Endodermal cell (in vitro differentiated cells): ENCODE measurements at regions not wholly inside any gene's neighbourhood (a gene's known extent, or its start where the extent isn't known, plus 50 kb on each side); places are given as distances from the start of the nearest gene placed in this dataset.

ENCODE experiments used
- DNase-seq: peaks from one replicate; pipeline ENCODE4 v3.0.0-alpha.2; 2017
- H3K27ac ChIP-seq: 2 replicates; pipeline ENCODE4 v1.5.1; 2013; ENCODE audit warnings: mild to moderate bottlenecking, low read depth, low read length, moderate library complexity
- H3K27me3 ChIP-seq: 2 replicates; pipeline ENCODE4 v1.6.1; 2013; ENCODE audit warnings: mild to moderate bottlenecking, low read length, moderate library complexity; ENCODE audit not compliant: insufficient read depth, control insufficient read depth, poor library complexity, severe bottlenecking
- H3K36me3 ChIP-seq: 2 replicates; pipeline ENCODE4 v1.7.0; 2013; ENCODE audit warnings: mild to moderate bottlenecking, low read length, moderate library complexity; ENCODE audit not compliant: control insufficient read depth, insufficient read depth
- H3K4me1 ChIP-seq: one replicate; pipeline ENCODE4 v1.7.0; 2013; ENCODE audit warnings: low read length; ENCODE audit not compliant: control insufficient read depth, insufficient read depth
- H3K4me3 ChIP-seq: 2 replicates; pipeline ENCODE4 v1.5.1; 2013; ENCODE audit warnings: mild to moderate bottlenecking, low read length, moderate library complexity
- H3K9ac ChIP-seq: 2 replicates; pipeline ENCODE4 v1.6.1; 2013; ENCODE audit warnings: mild to moderate bottlenecking, low read length, moderate library complexity; ENCODE audit not compliant: poor library complexity, severe bottlenecking; ENCODE audit errors: extremely low read depth
- H3K9me3 ChIP-seq: 2 replicates; pipeline ENCODE4 v1.6.1; 2013; ENCODE audit warnings: mild to moderate bottlenecking, low read length, moderate library complexity; ENCODE audit not compliant: control insufficient read depth
- H3K27ac Mint-ChIP-seq: 2 replicates; pipeline ENCODE4 v1.8.0; 2020; ENCODE audit warnings: mixed read lengths
- H3K27me3 Mint-ChIP-seq: 2 replicates; pipeline ENCODE4 v1.8.0; 2021; ENCODE audit warnings: mild to moderate bottlenecking, mixed read lengths; ENCODE audit not compliant: insufficient read depth
- H3K36me3 Mint-ChIP-seq: 2 replicates; pipeline ENCODE4 v1.8.0; 2020; ENCODE audit warnings: low read depth, mixed read lengths
- H3K4me1 Mint-ChIP-seq: 2 replicates; pipeline ENCODE4 v1.8.0; 2020; ENCODE audit warnings: mixed read lengths
- H3K4me3 Mint-ChIP-seq: 2 replicates; pipeline ENCODE4 v1.8.0; 2020; ENCODE audit warnings: mild to moderate bottlenecking, moderate library complexity, mixed read lengths
- H3K9me3 Mint-ChIP-seq: 2 replicates; pipeline ENCODE4 v1.8.0; 2020; ENCODE audit warnings: mild to moderate bottlenecking, mixed read lengths
- WGBS, 2 experiments: methylation state at CpG; one replicate each; pipeline versions ENCODE4 v1.1.5 to v1.1.7; 2013; ENCODE audit warnings: missing lambda C conversion rate in 2 of 2, mixed read lengths in 1 of 2; ENCODE audit not compliant: insufficient coverage in 1 of 2, insufficient read length in 1 of 2; 5-methylcytosine and 5-hydroxymethylcytosine counted together
- TF ChIP-seq, protein P1 (sequence below): fragments of 200-600 bp; sonication (generic); conservative IDR thresholded peaks from 2 replicates; pipeline ENCODE4 v1.5.0; 2021; ENCODE audit warnings: antibody characterized with exemption, mild to moderate bottlenecking

DNA sequence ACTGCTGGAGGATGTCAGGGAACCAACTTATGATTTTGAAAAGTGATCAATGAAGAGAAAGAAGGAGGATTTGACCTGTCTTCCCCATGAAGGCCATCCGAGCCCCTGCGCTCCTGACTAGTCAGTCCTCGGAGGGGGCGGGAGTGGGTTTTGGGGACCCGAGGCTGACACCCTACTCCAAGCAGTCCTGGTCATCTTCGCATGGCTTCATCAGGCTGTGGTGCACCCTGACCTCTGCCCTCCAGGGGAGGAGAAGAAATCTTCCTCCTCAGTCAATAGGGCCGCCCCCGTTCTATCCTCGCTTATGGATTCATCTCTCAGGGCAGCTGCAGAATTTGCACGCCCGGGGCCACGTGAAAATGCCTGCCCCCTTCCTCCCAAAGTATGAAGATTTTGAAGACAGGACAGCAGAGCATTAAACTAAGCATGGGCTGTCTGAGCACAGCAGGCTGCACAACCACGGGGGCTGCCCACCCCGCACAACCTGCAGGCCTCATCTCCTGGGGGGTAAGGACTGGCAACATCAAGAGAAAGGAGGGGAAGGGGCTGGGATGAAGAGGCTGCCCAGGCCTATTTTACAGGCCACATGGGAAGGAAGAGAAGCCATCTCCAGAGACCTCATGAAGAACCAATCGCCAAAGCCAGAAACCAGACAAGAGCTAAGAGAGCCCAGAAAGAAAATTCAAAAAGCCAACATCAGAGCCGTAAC is 138.1 kb upstream of the PHACTR3 start:
- Mint-ChIP-seq H3K4me3 (no peak overlapping the region), H3K27me3 (peaks cover 4% of the 10 kb centered on the region), H3K27ac (no peak overlapping the region), H3K36me3 (no peaks in the 10 kb centered on the region), H3K4me1 (peaks cover 18% of the 10 kb centered on the region), H3K9me3 (peaks cover under 1% of the 10 kb centered on the region)
- H3K9me3 ChIP-seq, result no peaks in the 10 kb centered on the region
- H3K27me3 ChIP-seq, result no peaks in the 10 kb centered on the region
- no peaks in the 10 kb centered on the region for H3K4me1 ChIP-seq
- H3K27ac ChIP-seq, result no peak overlapping the region
- H3K4me3 ChIP-seq, result no peak overlapping the region
- DNase-seq, result no peak
- no peak overlapping the region for H3K9ac ChIP-seq
- TF ChIP-seq, protein P1, sequence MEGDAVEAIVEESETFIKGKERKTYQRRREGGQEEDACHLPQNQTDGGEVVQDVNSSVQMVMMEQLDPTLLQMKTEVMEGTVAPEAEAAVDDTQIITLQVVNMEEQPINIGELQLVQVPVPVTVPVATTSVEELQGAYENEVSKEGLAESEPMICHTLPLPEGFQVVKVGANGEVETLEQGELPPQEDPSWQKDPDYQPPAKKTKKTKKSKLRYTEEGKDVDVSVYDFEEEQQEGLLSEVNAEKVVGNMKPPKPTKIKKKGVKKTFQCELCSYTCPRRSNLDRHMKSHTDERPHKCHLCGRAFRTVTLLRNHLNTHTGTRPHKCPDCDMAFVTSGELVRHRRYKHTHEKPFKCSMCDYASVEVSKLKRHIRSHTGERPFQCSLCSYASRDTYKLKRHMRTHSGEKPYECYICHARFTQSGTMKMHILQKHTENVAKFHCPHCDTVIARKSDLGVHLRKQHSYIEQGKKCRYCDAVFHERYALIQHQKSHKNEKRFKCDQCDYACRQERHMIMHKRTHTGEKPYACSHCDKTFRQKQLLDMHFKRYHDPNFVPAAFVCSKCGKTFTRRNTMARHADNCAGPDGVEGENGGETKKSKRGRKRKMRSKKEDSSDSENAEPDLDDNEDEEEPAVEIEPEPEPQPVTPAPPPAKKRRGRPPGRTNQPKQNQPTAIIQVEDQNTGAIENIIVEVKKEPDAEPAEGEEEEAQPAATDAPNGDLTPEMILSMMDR, result no peak
- H3K36me3 ChIP-seq, result no peaks in the 10 kb centered on the region
- whole genome bisulfite sequencing, 2 experiments, result 88 to 93% methylated on average over 11 to 16 of the region's 16 CpGs

DNA sequence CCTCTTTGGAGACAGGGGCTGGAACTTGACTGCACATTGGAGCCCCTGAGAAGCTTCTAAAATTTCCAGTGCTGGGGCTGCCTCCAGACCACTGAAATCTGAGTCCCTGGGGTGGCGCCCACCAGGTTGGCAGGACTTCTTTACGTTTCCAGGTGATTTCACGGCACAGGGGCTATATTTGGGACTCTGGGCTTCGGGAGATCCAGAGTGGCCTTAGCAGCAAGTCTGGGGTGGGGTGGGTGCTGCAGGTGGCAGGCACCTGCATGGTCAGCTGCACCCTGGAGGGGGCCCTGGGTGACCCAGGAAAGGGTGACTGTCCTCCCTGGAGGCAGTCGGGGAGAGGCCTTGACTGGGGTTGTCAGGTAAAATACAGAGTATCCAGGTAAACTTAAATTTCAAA is 135.5 kb upstream of the PHACTR3 start:
- no peaks in the 10 kb centered on the region for H3K27me3 ChIP-seq
- 92 to 94% methylated on average over 2 to 4 of the region's 5 CpGs for WGBS, 2 experiments
- TF ChIP-seq, protein P1, result no peak
- H3K4me1 ChIP-seq, result no peaks in the 10 kb centered on the region
- H3K4me3 ChIP-seq, result no peak overlapping the region
- peaks cover 5% of the 10 kb centered on the region for H3K9me3 ChIP-seq
- H3K4me1 Mint-ChIP-seq, result peaks cover 11% of the 10 kb centered on the region
- no peak overlapping the region for H3K9ac ChIP-seq
- no peak overlapping the region for H3K27ac Mint-ChIP-seq
- no peak overlapping the region for H3K27ac ChIP-seq
- H3K36me3 ChIP-seq, result no peaks in the 10 kb centered on the region
- H3K36me3 Mint-ChIP-seq, result no peaks in the 10 kb centered on the region
- peaks cover 11% of the 10 kb centered on the region for H3K9me3 Mint-ChIP-seq
- H3K4me3 Mint-ChIP-seq, result no peak overlapping the region
- peaks cover 6% of the 10 kb centered on the region for H3K27me3 Mint-ChIP-seq
- DNase-seq, result no peak

- no peaks in the 10 kb centered on the region for H3K27me3 ChIP-seq
- TF ChIP-seq, protein P1, result peak; percentile 53
- H3K36me3 ChIP-seq, result no peaks in the 10 kb centered on the region
- no peak overlapping the region for H3K27ac ChIP-seq
- peaks cover 11% of the 10 kb centered on the region for H3K9me3 Mint-ChIP-seq
- no peak overlapping the region for H3K4me3 ChIP-seq
- H3K36me3 Mint-ChIP-seq, result no peaks in the 10 kb centered on the region
- peaks cover 5% of the 10 kb centered on the region for H3K27me3 Mint-ChIP-seq
- H3K9me3 ChIP-seq, result peaks cover 5% of the 10 kb centered on the region
- H3K9ac ChIP-seq, result no peak overlapping the region
- H3K27ac Mint-ChIP-seq, result no peak overlapping the region
- DNase-seq, result peak; percentile 81
- H3K4me1 ChIP-seq, result no peaks in the 10 kb centered on the region
- H3K4me1 Mint-ChIP-seq, result peaks cover 10% of the 10 kb centered on the region
- 80 to 84% methylated on average over 27 to 34 of the region's 34 CpGs for WGBS, 2 experiments
- no peak overlapping the region for H3K4me3 Mint-ChIP-seq
These were observed 134.8 kb upstream of the PHACTR3 start for GRCh38 chr20:59469267-59470252.
